Heart left ventricle (tissue), 16 donors: ENCODE measurements at regions not wholly inside any gene's neighbourhood (a gene's known extent, or its start where the extent isn't known, plus 50 kb on each side); places are given as distances from the start of the nearest gene placed in this dataset.

Experiments
- ATAC-seq, 4 donors: fragments of 200-7000 bp; cut with Tn5 transposase; one replicate each; pipeline ENCODE4 v1.9.1; 2020 to 2022; ENCODE audit warnings: moderate library complexity in 4 of 4, mild to moderate bottlenecking in 3 of 4, moderate number of reproducible peaks in 1 of 4
- DNase-seq, 5 donors: peaks; one replicate each; pipeline ENCODE4 v3.0.0-alpha.2; 2020
- H3K27ac ChIP-seq, 12 donors: fragments of 200-600 bp; sonication (generic) in 4 of 12; one replicate each; pipeline versions ENCODE4 v1.5.0 to v1.8.0; 2016 to 2022; ENCODE audit warnings: mild to moderate bottlenecking in 2 of 12
- H3K27me3 ChIP-seq, 9 donors: fragments of 200-600 bp; sonication (generic) in 2 of 9; one replicate each; pipeline versions ENCODE4 v1.5.1 to v1.8.0; 2016 to 2022; ENCODE audit warnings: mild to moderate bottlenecking in 3 of 9
- H3K36me3 ChIP-seq, 9 donors: fragments of 200-600 bp; sonication (generic) in 2 of 9; one replicate each; pipeline versions ENCODE4 v1.5.0 to v1.8.0; 2018 to 2022; ENCODE audit warnings: mild to moderate bottlenecking in 2 of 9
- H3K4me1 ChIP-seq, 12 donors: fragments of 200-600 bp; sonication (generic) in 4 of 12; one replicate each; pipeline versions ENCODE4 v1.5.0 to v1.8.0; 2016 to 2022; ENCODE audit warnings: mild to moderate bottlenecking in 3 of 12
- H3K4me3 ChIP-seq, 12 donors: fragments of 200-600 bp; sonication (generic) in 4 of 12; one replicate each; pipeline versions ENCODE4 v1.5.0 to v1.8.0; 2017 to 2022; ENCODE audit warnings: mild to moderate bottlenecking in 9 of 12, moderate library complexity in 4 of 12
- H3K9me3 ChIP-seq, 12 donors: fragments of 200-600 bp; sonication (generic) in 4 of 12; one replicate each; pipeline versions ENCODE4 v1.5.0 to v1.8.0; 2016 to 2022; ENCODE audit warnings: mild to moderate bottlenecking in 1 of 12
- CTCF ChIP-seq, 12 donors: fragments of 200-600 bp; sonication (generic) in 4 of 12; IDR thresholded peaks; one replicate each; pipeline versions ENCODE4 v1.5.0 to v1.8.0; 2018 to 2022; ENCODE audit warnings: antibody characterized with exemption in 12 of 12, mild to moderate bottlenecking in 5 of 12
- POLR2A ChIP-seq, 2 donors: fragments of 450-650 bp; IDR thresholded peaks; one replicate each; pipeline ENCODE4 v1.6.1; 2017; ENCODE audit warnings: antibody characterized with exemption in 2 of 2, mild to moderate bottlenecking in 2 of 2, moderate library complexity in 2 of 2
- WGBS, 4 donors: extraction: QIAGEN DNeasy Blood & Tissue Kit in 2 of 4; methylation state at CpG; one replicate each; pipeline versions ENCODE4 v1.1.5 to v1.1.7; 2013 to 2018; 5-methylcytosine and 5-hydroxymethylcytosine counted together
- intact Hi-C, 10 donors: fragments of 100-400 bp; cut with DNase I; formaldehyde crosslinking; loops; one replicate each; pipeline versions ENCODE4 v1.11.1 to v1.14.2; 2022
- donor health status: ischemic (EF 13 %, LVEDD 7.1; RV severe dilation, severe dysfunction).
- donor health status: healthy with polysubstance abuse.
- donor health status: DM: no; HTN: yes; CAD: no.
- donor health status: DM: no; HTN: no; CAD: no.
- donor health status: ischemic (EF 25% LVEDD 6.9; RV normal size, moderate dysfunction).
- donor health status: ischemic (EF 25% LVEDD 5.7; RV mildly dilated, moderate dysfunction).
- donor health status: healthy.
- donor health status: DM: yes; HTN: yes; CAD: no.
- donor health status: ischemic (EF 35%, LVEDD 5.7; RV mildly dilated, moderate dysfunction).
- donor health status: nonischemic (EF 11% LVEDD 7.7; RV severe dilation, severe dysfunction).
- donor health status: DM: yes; HTN: yes; CAD: no.
- donor health status: PGD.
- donor health status: ischemic (EF 29% LVEDD 5.4; RV normal size, mild dysfunction).
- donor health status: nonischemic (EF 23%, LVEDD 6.1; RV moderate dilation, normal function).

- H3K4me3 ChIP-seq = no peak overlapping the region
- H3K9me3 ChIP-seq = no peaks in the 10 kb centered on the region
- intact Hi-C loops = loop anchor here in 1 of 10 donors (10.0 kb wide), 1 partner anchor 284 kb away; no protein-coding TSS in a partner anchor
- ATAC-seq (no peak), DNase-seq (no peak)
- H3K4me1 ChIP-seq = peaks cover 0 to 2% (median 0%) of the 10 kb centered on the region in 12 donors
- no peaks in the 10 kb centered on the region for H3K36me3 ChIP-seq
- no peaks in the 10 kb centered on the region for H3K27me3 ChIP-seq
- H3K27ac ChIP-seq = no peak overlapping the region
- 82 to 90% (median 86%) methylated on average over 2 of the region's 2 CpGs for WGBS, 4 donors
- TF ChIP-seq POLR2A (IDR thresholded peaks at IDR 0.05) (no peak), CTCF (IDR thresholded peaks at IDR 0.05) (no peak)
These were observed 232.9 kb upstream of the STARD13 start for GRCh38 chr13:33518452-33518851.

- H3K4me1 ChIP-seq = peaks cover 0 to 14% (median 0%) of the 10 kb centered on the region in 12 donors
- H3K4me3 ChIP-seq = no peak overlapping the region
- H3K9me3 ChIP-seq = no peaks in the 10 kb centered on the region
- DNase-seq (no peak), ATAC-seq (peak in 2 of 4 donors; percentile 58 to 89)
- TF ChIP-seq CTCF (IDR thresholded peaks at IDR 0.05) (no peak), POLR2A (IDR thresholded peaks at IDR 0.05) (no peak)
- WGBS, 4 donors = 83 to 94% (median 91%) methylated on average over 8 of the region's 8 CpGs
- peak overlapping the region in 3 of 12 donors; percentile 28 to 59 (median 45) for H3K27ac ChIP-seq
- H3K36me3 ChIP-seq = no peaks in the 10 kb centered on the region
- intact Hi-C loops = loop anchor here in 1 of 10 donors (10.0 kb wide), 1 partner anchor 285 kb away; no protein-coding TSS in a partner anchor
- H3K27me3 ChIP-seq = no peaks in the 10 kb centered on the region
These were observed 234.3 kb upstream of the STARD13 start for GRCh38 chr13:33519561-33520467.

GRCh38 chr13:33520468-33520839, 234.9 kb upstream of the STARD13 start:
- WGBS, 4 donors = 77 to 90% (median 87%) methylated on average over 5 of the region's 5 CpGs
- H3K4me1 ChIP-seq = peaks cover 0 to 14% (median 0%) of the 10 kb centered on the region in 12 donors

More at GRCh38 chr13:33520468-33520839, 234.9 kb upstream of the STARD13 start:
- no peaks in the 10 kb centered on the region for H3K36me3 ChIP-seq
- intact Hi-C loops = no loop called here
- H3K27ac ChIP-seq = peak overlapping the region in 3 of 12 donors; percentile 16 to 47 (median 28)
- H3K27me3 ChIP-seq = no peaks in the 10 kb centered on the region
- no peak overlapping the region for H3K4me3 ChIP-seq
- no peaks in the 10 kb centered on the region for H3K9me3 ChIP-seq
- DNase-seq = no peak
- TF ChIP-seq POLR2A (IDR thresholded peaks at IDR 0.05) (no peak), CTCF (IDR thresholded peaks at IDR 0.05) (no peak)
- ATAC-seq = no peak
